Endothelial cell (in vitro differentiated cells): ENCODE measurements at regions not wholly inside any gene's neighbourhood (a gene's known extent, or its start where the extent isn't known, plus 50 kb on each side); places are given as distances from the start of the nearest gene placed in this dataset.
"Not testable (repeated sequence)": the region's sequence is repeated elsewhere in the genome, so short reads cannot be mapped to it uniquely, and the experiment has no call there.

Experiments
- DNase-seq: peaks from one replicate; pipeline ENCODE4 v3.0.0; 2021; ENCODE audit warnings: low spot score
- H3K27ac Mint-ChIP-seq: one replicate; pipeline ENCODE4 v1.8.0; 2021; ENCODE audit warnings: mixed read lengths, inconsistent platforms; ENCODE audit not compliant: unreplicated experiment
- H3K27me3 Mint-ChIP-seq: one replicate; pipeline ENCODE4 v1.8.0; 2021; ENCODE audit warnings: mild to moderate bottlenecking, moderate library complexity, mixed read lengths, inconsistent platforms; ENCODE audit not compliant: unreplicated experiment
- H3K36me3 Mint-ChIP-seq: one replicate; pipeline ENCODE4 v1.8.0; 2021; ENCODE audit warnings: mild to moderate bottlenecking, low read depth, mixed read lengths, inconsistent platforms; ENCODE audit not compliant: unreplicated experiment
- H3K4me1 Mint-ChIP-seq: one replicate; pipeline ENCODE4 v1.8.0; 2021; ENCODE audit warnings: mild to moderate bottlenecking, mixed read lengths, inconsistent platforms; ENCODE audit not compliant: unreplicated experiment
- H3K4me3 Mint-ChIP-seq: one replicate; pipeline ENCODE4 v1.8.0; 2021; ENCODE audit warnings: mild to moderate bottlenecking, mixed read lengths, inconsistent platforms; ENCODE audit not compliant: unreplicated experiment
- H3K9me3 Mint-ChIP-seq: one replicate; pipeline ENCODE4 v1.8.0; 2021; ENCODE audit warnings: mixed read lengths, inconsistent platforms; ENCODE audit not compliant: unreplicated experiment
- TF ChIP-seq, protein P1 (sequence below): fragments of 200-600 bp; sonication (generic); IDR thresholded peaks from one replicate; pipeline ENCODE4 v1.5.0; 2021; ENCODE audit warnings: antibody characterized with exemption; ENCODE audit not compliant: unreplicated experiment

DNA sequence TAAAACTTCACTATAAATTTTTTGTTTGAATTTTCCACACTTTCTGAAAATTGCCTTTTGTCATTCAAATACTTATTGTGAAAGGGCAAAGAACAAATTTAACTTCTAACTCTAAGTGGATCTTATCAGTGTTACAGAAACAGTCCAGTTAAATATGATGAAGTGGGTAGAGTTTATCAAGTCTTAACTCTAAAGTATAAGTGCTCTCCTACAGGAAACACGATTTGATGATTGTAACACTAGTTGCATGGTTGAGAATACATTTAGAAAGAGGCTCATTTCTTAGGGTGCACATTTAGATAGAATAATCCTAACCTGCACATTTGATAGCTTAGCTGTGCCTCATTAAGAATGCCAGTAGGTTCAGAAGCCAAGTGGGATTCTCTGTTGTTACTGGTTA, 838.3 kb upstream of the ATXN7L3B start:
- Mint-ChIP-seq H3K4me1 (no peaks in the 10 kb centered on the region), H3K4me3 (no peak overlapping the region), H3K27me3 (peaks cover 2% of the 10 kb centered on the region), H3K9me3 (peaks cover 4% of the 10 kb centered on the region), H3K36me3 (no peaks in the 10 kb centered on the region), H3K27ac (no peak overlapping the region)
- no peak for DNase-seq
- TF ChIP-seq, protein P1, sequence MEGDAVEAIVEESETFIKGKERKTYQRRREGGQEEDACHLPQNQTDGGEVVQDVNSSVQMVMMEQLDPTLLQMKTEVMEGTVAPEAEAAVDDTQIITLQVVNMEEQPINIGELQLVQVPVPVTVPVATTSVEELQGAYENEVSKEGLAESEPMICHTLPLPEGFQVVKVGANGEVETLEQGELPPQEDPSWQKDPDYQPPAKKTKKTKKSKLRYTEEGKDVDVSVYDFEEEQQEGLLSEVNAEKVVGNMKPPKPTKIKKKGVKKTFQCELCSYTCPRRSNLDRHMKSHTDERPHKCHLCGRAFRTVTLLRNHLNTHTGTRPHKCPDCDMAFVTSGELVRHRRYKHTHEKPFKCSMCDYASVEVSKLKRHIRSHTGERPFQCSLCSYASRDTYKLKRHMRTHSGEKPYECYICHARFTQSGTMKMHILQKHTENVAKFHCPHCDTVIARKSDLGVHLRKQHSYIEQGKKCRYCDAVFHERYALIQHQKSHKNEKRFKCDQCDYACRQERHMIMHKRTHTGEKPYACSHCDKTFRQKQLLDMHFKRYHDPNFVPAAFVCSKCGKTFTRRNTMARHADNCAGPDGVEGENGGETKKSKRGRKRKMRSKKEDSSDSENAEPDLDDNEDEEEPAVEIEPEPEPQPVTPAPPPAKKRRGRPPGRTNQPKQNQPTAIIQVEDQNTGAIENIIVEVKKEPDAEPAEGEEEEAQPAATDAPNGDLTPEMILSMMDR = no peak

DNA sequence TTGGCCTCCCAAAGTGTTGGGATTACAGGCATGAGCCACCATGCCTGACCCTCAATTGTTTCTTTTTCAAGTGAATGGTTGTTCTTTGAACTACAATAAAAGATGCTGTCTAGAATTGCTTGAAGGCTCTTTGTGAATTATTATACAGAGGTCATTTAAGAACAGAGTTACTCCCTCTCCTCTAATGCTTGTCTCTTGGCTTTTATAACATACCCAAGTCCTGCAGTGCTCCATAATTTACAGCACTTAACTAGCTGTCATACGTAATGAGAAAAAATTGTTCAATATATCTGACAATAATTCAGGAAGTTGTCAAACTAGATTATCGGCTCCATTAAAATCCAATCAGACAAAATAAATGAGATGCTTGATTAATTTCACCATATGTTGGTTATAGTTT, 823.0 kb upstream of the ATXN7L3B start:
- no peaks in the 10 kb centered on the region for H3K9me3 Mint-ChIP-seq

DNA sequence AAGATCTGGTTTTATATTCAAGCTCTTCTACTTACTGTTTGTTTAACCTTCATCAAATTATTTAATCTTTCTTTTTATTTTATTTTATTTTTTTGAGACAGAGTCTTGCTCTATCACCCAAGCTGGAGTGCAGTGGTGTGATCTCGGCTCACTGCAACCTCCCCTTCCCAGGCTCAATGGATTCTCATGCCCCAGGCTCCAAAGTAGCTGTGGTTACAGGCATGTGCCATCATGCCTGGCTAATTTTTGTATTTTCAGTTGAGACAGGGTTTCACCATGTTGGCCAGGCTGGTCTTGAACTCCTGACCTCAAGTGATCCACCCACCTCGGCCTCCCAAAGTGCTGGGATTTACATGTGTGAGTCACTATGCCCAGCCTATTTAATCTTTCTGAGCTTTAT, 821.5 kb upstream of the ATXN7L3B start:
- DNase-seq, H3K36me3 Mint-ChIP-seq, H3K4me1 Mint-ChIP-seq, H3K4me3 Mint-ChIP-seq, H3K27ac Mint-ChIP-seq, H3K27me3 Mint-ChIP-seq, H3K9me3 Mint-ChIP-seq: not testable (repeated sequence)

More for the DNA sequence above, 823.0 kb upstream of the ATXN7L3B start:
- Mint-ChIP-seq H3K4me3 (no peak overlapping the region), H3K36me3 (no peaks in the 10 kb centered on the region), H3K4me1 (peaks cover 7% of the 10 kb centered on the region), H3K27me3 (no peaks in the 10 kb centered on the region), H3K27ac (no peak overlapping the region)
- TF ChIP-seq, protein P1 = no peak
- DNase-seq = no peak

DNA sequence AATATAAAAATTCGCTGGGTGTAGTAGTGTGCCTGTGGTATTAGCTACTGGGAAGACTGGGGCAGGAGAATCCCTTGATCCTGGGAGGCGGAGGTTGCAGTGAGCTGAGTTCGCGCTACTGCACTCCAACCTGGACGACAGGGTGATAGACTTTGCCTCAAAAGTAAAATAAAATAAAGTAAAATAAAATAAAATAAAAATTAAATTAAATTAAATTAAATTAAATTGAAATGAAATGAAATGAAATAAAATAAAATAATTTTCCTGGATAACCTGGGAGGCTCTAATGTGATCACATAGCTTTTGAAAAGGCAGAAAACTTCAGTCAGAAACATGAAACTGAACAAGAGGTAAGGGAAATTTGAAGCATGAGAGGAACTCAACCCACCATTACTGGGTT, 818.4 kb upstream of the ATXN7L3B start:
- no peaks in the 10 kb centered on the region for H3K4me1 Mint-ChIP-seq
- H3K36me3 Mint-ChIP-seq = no peaks in the 10 kb centered on the region
- TF ChIP-seq, protein P1 = no peak
- H3K9me3 Mint-ChIP-seq = no peaks in the 10 kb centered on the region
- no peak overlapping the region for H3K27ac Mint-ChIP-seq
- no peak for DNase-seq
- H3K27me3 Mint-ChIP-seq = no peaks in the 10 kb centered on the region
- H3K4me3 Mint-ChIP-seq = no peak overlapping the region

DNA sequence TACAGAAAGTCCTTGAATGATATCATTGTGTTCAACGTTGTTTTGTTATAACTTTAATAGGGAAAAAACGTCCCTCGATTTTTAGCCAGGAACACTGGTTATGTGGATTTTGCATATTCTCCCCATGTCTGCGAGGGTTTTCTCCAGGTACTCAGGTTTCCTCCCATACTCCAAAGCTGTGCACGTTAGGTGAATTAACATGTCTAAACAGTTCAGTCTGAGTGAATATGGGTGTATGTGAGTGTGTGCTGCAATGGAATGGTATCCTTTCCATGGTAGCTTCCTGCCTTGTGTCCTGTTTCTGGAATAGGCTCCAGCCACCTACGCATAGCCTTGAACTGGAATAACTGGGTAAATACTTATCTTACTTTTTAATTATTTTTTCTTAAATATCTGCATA, 810.8 kb upstream of the ATXN7L3B start:
- Mint-ChIP-seq H3K4me3 (no peak overlapping the region), H3K4me1 (no peaks in the 10 kb centered on the region), H3K27me3 (no peaks in the 10 kb centered on the region), H3K9me3 (no peaks in the 10 kb centered on the region), H3K36me3 (no peaks in the 10 kb centered on the region), H3K27ac (no peak overlapping the region)
- DNase-seq = no peak
- TF ChIP-seq, protein P1 = no peak

DNA sequence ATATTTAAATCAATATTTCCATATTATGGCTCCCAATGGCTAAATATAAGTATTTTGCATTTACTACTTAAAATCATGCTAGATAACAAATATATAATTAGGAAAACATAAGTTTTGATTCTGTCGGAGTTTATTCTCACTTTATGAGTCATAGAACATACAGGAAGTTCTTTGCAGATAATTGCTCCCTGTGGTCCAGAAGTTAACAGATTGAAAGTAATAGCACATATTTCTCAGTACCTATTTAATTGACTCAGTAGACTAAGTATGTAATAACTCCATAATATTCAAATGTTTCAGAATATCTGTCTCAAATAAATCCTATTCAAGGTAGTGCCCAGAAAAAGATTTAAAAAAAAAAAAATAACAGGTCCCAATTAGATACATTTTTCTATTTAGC, 806.0 kb upstream of the ATXN7L3B start:
- H3K9me3 Mint-ChIP-seq = no peaks in the 10 kb centered on the region
- H3K36me3 Mint-ChIP-seq = no peaks in the 10 kb centered on the region
- no peaks in the 10 kb centered on the region for H3K4me1 Mint-ChIP-seq
- TF ChIP-seq, protein P1 = no peak
- DNase-seq = no peak
- H3K27ac Mint-ChIP-seq = no peak overlapping the region
- no peak overlapping the region for H3K4me3 Mint-ChIP-seq
- no peaks in the 10 kb centered on the region for H3K27me3 Mint-ChIP-seq
